ENCODE measurements at regions not wholly inside any gene's neighbourhood (a gene's known extent, or its start where the extent isn't known, plus 50 kb on each side); places are given as distances from the start of the nearest gene placed in this dataset.
"Not testable (repeated sequence)": the region's sequence is repeated elsewhere in the genome, so short reads cannot be mapped to it uniquely, and the experiment has no call there.

DNA sequence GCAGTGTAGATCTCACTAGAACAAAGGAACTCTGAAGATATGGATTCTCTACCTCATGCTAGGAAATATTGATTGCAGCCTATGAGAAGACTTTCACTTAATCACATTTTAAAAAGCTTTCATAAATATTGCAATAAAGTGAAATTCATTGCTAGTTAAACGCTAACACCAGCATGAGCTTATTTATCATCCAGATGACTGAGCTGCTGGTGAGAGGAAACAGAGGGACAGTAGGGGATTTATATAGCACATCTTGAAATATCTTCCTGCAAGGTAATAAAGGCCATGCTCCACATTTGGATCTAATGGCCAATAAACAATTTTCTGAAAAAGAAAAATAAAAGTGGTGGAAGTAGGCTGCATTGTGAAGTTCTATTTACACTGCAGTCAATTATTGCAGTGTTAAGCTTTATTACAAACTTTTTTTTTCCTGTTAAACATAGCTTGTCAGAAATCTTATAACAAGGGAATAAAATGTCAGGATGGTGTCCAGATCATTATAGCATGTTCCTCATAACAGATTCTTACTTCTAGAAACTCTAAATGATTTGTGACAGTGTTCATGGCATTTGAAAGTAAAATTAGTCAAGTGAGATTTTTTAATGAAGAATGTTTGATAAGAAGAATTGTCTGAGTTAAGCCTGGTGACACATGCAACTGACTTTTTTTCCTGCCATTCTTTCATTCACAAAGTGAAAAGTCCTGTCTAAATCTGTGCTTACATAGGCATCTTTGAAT lies 342.6 kb downstream of the DMAC1 start:
- no peak for DNase-seq

DNA sequence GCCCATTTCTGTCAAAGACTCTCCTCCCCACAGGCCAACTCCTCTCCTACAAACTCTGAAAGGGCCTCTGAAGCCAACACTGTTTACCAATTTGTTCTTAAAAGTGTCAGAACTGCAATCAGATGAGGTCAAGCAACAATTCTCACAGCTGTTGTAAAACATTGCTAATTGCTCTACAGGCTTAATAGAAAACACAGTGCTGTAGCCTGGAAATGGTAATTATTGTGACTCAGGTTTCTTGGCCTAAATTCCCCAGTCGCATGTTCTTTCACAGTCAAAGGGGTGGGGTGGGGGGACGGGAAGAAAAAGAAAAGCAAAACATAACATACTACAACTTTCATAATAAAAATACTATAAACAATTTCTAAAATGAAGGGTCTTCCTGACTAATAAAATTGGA lies 343.2 kb downstream of the DMAC1 start:
- DNase-seq = no peak

DNA sequence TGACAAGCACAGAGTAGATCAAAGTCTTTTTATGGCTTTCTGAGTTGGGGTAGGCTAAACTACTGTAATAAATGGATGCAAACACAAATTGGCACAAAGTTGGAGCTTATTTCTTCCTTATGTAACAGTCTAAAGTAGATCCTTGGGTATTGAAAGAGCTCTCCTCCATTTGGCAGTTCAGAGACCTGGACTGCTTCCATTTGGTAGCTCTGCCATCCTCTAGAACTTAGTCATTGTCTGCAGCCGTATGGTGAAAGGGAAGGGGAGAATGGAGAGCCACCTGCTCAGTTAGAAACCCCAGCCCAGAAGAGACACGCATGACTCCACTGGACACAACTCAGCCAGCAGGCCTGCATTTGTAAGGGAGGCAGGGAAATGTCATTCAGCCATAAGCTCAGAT lies 345.0 kb downstream of the DMAC1 start:
- DNase-seq = no peak

DNA sequence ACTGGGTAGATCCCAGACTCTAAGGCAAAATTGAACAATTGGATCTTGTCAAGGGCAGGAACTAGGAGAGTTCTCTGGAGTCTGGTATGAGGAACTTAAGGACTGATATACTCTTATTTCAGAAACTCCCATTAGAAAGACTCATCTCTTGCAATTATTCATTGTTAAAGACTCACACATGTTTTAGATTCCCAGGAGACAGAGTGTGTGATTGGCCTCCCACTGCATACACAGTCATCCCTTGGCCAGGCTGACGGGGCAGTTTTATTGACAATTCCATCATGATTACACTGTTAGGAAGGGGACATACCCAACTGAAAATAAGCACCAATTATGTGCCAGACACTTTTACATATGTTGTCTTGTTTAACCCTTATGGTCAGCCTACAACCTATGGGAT lies 347.2 kb downstream of the DMAC1 start:
- no peak for DNase-seq

DNA sequence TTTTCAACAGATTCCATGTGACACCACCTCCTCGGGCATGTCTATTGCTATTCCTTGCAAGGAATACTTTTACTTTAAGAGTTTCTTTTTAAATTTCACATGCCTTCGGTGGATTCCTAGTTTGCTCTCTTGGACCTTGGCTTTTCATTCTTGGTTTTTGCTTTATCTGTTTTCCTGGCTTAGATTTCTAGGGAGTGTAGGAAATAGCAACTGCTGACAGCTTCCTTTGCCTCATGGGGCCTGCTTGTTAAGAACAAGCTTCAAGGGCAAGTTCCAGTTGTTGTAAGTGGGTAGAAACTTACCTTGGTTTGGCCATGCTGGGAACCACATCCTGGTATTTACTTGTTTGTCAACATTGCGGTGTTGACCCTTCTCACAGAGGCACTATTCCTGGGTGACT lies 348.5 kb downstream of the DMAC1 start:
- DNase-seq = no peak

DNA sequence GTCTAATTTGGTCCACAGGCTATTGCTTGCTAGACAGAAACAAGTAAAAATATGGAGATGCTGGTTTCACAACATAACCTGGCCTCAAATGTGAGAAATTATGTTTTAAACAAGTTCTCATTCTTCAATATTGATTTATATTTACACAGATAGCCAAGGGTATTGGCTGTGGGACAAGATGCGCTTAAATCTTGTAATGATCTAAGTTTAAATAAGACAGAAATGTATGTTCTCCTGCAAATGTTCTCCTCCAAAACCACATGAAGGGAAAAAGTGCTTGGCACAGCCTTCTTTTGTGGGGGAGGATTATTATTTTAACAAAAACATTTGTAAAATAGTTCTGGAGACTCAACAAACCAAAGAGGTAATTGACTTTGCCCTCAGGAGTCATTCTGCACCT lies 356.0 kb downstream of the DMAC1 start:
- DNase-seq = no peak

DNA sequence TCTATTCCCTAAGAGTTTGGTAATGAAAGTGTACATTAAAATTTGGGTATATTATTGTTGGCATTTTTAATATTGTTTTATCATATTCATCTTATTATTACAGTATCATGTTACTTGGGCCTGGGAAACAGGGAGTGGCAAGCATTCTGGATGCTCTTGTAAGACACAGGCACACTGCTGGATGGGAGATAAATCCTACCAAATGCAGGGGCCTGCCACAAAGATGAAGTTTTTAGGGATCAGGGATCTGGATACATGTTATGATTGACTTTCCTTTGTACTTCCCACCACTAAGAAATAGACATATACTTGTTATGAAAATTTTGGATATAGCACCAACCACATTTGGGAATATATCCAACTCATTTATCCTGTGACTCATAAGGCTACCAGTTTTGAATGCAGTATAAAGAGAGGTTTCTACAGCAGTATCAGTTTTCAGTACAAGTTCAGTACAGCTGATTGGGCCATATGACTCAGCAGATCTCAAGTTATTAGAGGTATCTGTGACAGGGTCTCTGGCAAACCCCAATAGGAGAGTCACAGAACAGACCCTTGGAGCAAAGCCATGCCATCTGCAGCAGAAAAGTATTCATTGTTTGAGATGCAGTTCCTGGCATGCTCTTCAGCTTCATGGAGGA lies 360.1 kb downstream of the DMAC1 start:
- peak; percentile 22 for DNase-seq

DNA sequence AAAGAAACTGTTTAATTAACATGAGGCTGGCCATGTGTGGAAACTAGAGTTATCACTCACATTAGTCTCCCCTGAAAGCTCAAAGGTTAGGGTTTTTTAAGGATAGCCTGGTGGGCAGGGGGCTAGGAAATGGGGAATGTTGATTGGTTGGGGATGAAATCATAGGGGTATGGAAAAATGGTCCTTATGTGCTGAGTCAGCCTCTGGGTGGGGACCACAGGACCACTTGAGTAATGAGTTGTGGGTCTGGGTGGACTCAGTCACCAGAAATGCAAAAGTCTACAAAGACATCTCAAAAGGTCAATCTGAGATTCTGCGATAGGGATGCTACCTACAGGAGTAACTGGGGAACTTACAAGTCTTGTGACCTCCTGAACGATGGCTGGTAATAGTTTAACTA lies 362.8 kb downstream of the DMAC1 start:
- DNase-seq = no peak

DNA sequence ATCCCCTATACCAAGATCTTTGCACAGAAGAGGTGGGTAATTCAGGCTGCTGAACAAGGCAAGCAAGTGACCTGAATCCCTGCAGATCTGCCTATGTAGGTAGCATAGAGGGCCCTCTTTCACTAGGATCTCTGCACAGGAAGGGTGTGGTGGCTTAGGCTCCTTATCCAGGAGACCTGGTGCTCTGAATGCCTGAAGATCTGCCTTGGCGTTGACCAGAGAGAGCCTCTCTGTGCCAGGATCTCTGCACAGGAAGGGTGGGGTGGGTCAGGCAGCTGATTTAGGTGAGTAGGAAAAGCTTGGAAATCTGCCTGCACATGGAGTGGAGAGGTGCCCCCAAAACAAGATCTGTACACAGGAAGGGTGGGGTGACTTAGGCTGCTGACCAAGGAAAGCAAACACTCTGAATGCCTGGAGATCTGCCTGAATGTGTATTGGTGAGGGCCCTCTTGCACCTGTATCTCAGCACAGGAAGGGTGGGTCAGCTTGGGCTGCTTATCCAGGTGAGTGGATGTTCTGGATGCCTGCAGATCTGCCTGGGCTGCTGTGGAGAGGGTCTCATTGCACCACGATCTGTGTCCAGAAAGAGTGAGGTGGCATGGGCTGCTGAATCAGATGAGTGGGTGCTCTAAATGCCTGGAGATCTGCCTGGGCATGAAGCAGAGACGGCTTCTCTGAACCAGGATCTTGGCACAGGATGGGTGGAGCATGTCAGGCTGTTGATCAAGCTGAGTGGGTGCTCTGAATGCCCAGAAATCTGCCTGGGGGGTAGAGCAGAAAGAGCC lies 365.9 kb downstream of the DMAC1 start:
- DNase-seq = no peak

DNA sequence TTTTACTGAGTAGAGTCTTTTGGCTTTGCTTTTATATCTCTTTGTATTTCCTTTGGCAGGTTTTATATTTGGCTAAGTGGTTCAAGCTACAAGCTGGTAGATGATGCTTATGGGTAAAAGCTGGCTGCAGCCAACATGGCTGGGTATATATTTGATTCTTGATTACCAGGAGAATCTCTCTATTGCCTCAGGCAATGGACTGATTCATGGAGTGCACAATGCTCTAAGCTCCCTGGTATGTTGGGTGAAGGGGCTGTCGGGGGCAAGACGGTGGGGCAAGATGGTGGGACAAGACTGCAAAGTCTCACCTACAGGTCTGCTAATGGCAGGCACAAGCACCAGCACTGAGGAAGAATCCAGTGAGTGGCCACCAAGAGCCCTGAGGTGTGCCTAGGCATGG lies 366.6 kb downstream of the DMAC1 start:
- no peak for DNase-seq

DNA sequence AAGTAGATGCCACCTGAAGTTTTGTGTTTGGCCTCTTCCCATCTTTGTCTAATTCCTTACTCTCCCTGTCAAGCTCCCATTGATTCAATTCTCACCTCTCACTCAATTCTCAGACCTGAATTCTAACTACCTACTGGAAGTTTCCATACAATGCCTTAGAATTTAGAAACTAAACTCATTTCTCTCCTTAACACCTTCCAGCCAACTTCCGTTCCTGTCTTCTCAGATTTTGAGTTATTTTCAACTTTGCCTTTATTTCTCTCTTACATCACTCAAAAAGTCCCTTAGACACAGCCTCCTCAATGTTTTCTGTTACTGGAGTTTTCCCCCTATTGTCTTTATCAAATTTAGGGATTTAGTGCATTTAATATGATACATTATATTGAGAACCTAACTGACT lies 382.2 kb downstream of the DMAC1 start:
- not testable (repeated sequence) for DNase-seq

DNA sequence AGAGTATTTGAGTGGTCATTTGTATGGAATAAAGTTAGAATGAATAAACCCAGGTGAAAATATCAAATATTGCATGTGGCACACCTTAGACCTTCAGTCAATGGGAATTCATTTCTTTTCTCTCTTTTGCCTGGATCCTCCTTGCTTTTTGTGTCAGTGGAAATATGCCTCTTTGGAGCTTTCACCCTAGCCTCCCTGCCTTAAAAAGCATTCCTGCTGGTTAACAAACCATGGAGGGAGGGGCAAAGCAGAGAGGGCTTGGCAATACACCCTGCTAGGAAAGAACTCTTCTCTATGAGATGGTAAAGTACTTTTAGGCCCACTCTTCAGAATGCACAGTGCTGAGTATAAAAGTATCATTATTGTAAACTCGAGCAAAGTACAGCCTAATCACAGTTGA lies 383.7 kb downstream of the DMAC1 start:
- DNase-seq = no peak

DNA sequence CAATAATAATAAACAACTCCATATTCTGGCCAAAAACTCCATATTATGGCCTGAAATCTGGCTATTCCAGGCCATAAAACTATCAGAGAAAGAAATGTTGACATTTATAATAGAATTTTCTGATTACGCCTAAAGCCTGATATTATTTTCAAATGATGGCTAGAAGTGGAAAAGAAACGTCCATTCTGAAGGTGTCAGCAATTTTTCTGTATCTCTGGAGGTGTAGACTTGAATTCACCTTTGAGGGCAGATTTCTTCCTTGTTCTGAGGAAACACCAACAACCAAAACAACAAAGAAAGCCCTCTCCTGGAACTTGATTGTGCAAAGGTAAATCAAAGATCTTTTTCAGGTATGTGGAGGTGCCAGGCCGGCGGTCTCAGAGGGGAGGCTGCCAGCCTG lies 390.7 kb downstream of the DMAC1 start:
- no peak for DNase-seq

DNA sequence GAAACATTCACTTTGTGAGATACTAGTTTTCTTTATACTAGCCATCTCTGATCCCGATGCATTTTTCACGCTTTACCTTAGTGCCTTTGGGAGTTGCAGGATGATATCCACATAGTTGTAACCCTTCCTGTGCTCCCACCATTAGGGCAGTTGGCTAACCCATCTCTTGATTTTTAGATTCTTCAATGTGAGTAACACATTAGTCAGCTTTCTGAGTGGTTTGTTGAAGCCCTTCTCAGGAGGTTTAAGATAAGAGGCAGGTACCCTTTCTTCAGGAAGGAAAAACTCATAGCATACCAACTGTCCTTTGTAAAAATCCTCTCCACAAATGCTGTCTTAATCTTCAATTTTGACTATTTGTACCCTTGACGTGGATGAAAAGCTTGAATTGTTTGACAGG lies 392.3 kb downstream of the DMAC1 start:
- DNase-seq = no peak

DNA sequence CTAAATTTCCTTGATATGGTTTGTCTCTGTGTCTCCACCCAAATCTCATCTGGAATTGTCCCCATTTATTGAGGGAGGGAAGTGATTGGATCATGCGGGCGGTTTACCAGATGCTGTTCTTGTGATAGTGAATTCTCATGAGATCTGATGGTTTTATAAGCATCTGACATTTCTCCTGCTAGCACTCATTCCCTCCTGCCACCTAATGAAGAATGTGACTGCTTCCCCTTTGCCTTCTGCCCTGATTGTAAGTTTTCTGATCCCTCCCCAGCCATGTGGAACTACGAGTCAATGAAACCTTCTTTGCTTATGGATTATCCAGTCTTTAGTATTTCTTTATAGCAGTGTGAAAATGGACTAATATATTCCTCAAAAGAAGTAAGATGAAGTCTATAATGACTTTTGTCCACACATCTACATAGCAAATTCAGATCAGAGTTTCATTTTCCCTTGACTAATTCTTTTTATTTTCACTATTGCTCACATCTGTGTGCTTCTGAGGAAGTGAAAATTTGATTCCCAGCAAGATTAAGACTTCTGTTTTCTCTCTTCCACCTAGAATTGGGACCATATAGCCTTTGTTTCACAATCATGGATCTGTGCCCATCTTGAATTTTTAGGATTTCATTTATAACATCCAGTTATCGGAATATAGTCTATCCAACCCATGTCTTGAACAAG lies 393.5 kb downstream of the DMAC1 start:
- DNase-seq = no peak

DNA sequence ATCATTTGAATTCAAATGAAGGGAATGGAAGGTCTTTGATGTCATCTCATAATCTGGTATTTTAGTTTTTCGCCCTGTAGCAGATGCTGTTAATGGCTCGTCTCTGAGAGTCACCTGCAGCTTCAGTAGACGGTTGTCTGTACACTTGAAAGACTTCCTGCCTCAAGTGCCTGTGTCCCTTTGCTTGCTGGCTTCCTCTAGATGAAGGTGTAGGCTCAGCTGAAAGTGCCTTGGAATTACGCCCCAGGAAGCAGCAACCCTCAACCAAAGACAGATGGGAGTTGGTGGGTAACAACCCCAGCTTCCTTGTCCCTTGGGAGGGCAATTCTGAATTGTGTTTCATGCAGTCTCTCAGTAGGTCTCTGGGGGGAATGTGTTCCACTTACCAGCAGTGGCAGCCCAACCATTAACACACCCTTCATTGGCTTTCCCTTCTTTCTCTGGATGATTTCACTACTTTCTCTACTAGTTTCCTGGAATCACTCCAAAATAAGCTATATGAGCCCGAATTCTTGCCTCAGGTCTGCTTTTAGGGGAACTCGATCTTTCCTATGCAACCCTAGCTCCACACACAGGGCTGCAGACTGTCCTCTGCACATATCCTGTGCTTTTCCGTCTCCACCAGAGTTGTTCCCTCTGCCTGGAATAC lies 395.6 kb downstream of the DMAC1 start:
- DNase-seq = no peak

DNA sequence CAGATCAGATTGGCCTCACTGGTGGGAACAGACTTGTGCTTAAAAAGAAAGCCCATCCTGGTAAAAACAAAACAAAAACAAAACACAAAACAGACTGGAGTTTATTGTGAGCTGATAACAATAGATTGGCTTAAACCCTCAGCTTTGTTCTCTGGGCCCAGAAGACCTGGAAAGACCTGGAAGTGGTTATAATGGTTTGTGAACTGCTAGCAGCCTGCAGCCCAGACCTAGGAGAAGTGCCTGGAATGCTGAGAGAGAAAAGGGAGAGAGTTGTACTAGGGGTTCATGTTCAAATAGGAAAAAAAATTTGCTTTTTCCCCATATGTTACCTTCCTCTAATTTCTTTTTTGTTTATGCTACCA lies 396.6 kb downstream of the DMAC1 start:
- no peak for DNase-seq

DNA sequence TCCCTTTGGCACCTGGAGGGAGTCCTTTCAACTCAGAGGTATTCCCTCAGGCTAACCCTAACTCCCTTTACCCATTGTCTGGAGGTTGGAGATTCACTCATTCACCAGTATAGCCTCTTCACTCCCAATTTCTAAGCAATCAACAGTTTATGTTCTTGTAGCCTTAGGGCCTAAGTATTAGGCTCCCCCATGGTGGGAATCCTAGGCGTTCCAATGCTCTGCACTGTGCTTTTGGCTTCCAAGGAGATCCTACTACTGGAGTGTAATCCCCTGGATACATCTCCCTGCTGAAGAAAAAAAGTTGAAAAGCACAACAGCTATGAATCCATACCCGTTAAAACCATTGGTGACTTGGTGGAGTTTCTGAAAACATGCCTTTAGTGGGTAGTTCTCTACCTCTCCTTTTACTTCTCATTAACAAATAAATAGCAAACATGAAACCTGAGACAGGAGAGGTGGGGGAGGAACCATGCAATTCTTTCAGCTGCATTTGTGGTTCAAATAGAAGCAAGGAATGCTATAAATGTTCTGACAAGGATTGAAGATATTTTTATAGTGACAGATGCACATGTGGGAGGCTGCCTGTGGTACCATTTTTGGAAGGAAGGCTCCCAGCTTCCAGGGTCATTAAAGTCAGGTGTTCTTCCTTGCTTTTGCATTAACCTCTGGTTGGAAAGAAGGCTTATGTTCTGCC lies 397.1 kb downstream of the DMAC1 start:
- no peak for DNase-seq

DNA sequence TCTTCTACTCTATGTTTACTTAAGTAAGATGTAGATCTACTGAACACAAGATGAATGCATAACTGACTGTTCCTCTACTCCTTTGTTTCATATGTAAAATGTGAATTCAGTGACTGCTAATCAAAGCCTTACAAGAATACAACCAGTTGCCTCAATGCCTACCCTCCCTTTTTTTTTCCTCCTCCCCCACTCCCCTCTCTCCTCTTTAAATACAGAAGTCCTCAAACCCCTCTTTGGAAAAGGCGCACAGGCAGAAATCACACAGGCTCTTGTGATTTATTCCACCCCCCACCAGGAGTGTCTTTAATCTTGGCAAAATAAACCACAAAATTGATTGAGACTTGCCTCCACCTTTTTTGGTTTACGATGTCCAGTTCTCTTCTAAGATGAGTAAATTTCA lies 398.5 kb downstream of the DMAC1 start:
- no peak for DNase-seq

DNA sequence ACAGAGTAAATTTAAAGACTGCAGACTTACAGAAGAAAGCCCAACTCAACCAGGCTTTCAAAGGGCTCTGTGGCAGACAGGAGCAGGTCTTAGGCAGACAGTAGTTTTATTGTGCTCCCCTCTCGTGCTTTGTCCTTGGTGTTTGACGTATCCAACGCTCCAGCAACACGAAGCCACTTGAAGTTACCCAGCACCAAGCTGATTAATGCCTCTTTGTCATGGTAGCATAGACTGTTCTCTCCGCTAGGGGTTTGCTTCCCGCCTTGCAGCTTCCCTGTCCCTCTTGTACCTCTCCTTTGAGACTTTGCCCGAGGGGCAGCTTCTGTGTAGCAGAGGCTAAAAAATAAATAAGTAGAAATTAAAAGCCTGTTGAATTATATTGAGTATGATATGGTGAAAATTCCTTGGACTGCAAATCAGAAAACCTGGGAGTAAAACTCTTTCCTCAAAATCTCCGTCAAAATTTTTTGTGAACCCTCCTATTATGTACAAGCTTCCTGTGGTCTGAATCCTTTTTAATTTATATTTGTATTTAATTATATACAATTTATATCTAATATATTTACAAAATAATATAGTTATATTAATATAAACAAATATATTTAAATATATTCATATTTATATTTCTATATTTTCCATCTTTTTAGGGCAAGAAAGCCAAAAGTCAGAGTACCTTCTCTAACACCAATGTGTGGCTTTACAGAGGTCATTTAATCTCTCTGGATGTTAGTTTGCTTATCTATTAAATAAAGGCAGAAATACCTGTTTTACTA lies 405.4 kb downstream of the DMAC1 start:
- DNase-seq = no peak

DNA sequence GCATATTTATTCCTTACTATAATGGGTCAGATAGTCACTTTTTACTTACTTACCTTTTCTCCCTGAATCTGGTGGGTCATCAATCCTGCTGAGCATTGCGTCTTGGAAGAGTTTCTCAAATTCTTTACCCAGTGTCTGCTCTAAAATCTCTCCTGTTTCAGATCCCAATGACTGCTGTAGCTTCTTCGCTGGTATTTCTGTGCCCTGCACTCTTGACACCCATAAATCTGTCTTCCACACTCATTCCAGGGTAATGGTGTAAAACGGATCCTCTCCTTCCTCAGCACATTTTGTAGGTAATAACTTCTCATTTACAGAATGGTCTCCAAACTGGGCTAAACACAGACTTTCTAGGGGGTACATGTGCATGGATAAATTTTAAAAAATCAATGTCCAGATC lies 407.4 kb downstream of the DMAC1 start:
- no peak for DNase-seq

DNA sequence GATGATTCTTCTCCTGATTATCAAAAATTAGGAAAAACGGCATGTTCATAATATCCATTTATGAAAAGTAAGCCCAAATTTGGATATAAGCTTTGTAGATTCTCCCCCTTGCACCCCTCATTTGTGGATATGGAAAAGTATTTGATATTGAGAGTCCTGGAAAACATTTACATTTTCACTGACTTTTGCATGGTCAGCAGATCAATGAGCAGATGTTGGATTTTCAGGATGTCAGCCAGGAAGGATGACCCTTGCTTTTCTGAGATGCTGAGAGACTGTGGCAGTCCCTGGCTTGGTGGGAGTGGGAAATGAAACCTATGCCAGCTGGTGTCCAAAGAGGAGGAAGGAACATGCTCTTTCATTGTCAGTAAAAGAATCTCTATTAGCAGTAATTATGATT lies 410.8 kb downstream of the DMAC1 start:
- DNase-seq = no peak

Data from NCI-H1105 treated with DMSO at 0.1 percent for 48 hours (cell line).